HepG2 (cell line): ENCODE measurements at regions not wholly inside any gene's neighbourhood (a gene's known extent, or its start where the extent isn't known, plus 50 kb on each side); places are given as distances from the start of the nearest gene placed in this dataset.
A peak's percentile ranks its signal among the peaks of the same experiment; 100 is the strongest.

Source experiments
- AHDC1 ChIP-seq: sonication (generic); formaldehyde crosslinking; IDR thresholded peaks from 2 replicates; pipeline ENCODE4 v1.5.1; 2020; ENCODE audit warnings: mild to moderate bottlenecking, missing genetic modification reagents, borderline replicate concordance
- ARID5B ChIP-seq: IDR thresholded peaks from 2 replicates; pipeline ENCODE4 v1.4.0; 2020; ENCODE audit warnings: mild to moderate bottlenecking, missing genetic modification reagents
- CBX5 ChIP-seq: sonication (generic); formaldehyde crosslinking; IDR thresholded peaks from 2 replicates; pipeline ENCODE4 v1.4.0; 2020; ENCODE audit warnings: missing genetic modification reagents, borderline replicate concordance
- ESRRA ChIP-seq: sonication (generic); formaldehyde crosslinking; IDR thresholded peaks from 2 replicates; pipeline ENCODE4 v1.5.1; 2020; ENCODE audit warnings: mild to moderate bottlenecking, low read depth, missing genetic modification reagents
- FOXO4 ChIP-seq: sonication (generic); formaldehyde crosslinking; conservative IDR thresholded peaks from 2 replicates; pipeline ENCODE4 v1.8.1; 2023; ENCODE audit warnings: missing genetic modification reagents
- HNRNPLL ChIP-seq: fragments of 200-400 bp; formaldehyde crosslinking; IDR thresholded peaks from 2 replicates; pipeline ENCODE4 v1.6.1; 2017; ENCODE audit warnings: mild to moderate bottlenecking, low read depth, low read length; ENCODE audit not compliant: poor library complexity, severe bottlenecking
- IKZF5 ChIP-seq: IDR thresholded peaks from 2 replicates; pipeline ENCODE4 v1.6.1; 2018; ENCODE audit warnings: missing genetic modification reagents, mild to moderate bottlenecking, missing compliant biosample characterization
- LCORL ChIP-seq, 2 experiments: fragments of 450-650 bp in 1 of 2; sonication (generic) in 1 of 2; formaldehyde crosslinking in 1 of 2; IDR thresholded peaks; 2 replicates each; pipeline versions ENCODE4 v1.5.0 to v1.6.1; 2017 to 2020; ENCODE audit warnings: antibody characterized with exemption in 1 of 2, missing genetic modification reagents in 1 of 2
- MATR3 ChIP-seq: sonication (generic); formaldehyde crosslinking; IDR thresholded peaks from 2 replicates; pipeline ENCODE4 v1.4.0; 2020; ENCODE audit warnings: missing genetic modification reagents
- MBD4 ChIP-seq: IDR thresholded peaks from 2 replicates; pipeline ENCODE4 v1.6.1; 2012; ENCODE audit warnings: low read length, inconsistent platforms, borderline replicate concordance
- NR2F2 ChIP-seq: IDR thresholded peaks from 2 replicates; pipeline ENCODE4 v1.6.1; 2012; ENCODE audit warnings: low read depth, inconsistent platforms, borderline replicate concordance
- PHF8 ChIP-seq: sonication (generic); formaldehyde crosslinking; IDR thresholded peaks from 2 replicates; pipeline ENCODE4 v1.5.0; 2020; ENCODE audit warnings: missing genetic modification reagents
- SMYD3 ChIP-seq: sonication (generic); formaldehyde crosslinking; IDR thresholded peaks from 2 replicates; pipeline ENCODE4 v1.8.1; 2023; ENCODE audit warnings: mild to moderate bottlenecking, missing genetic modification reagents
- THAP8 ChIP-seq: sonication (generic); formaldehyde crosslinking; IDR thresholded peaks from 2 replicates; pipeline ENCODE4 v1.5.1; 2020; ENCODE audit warnings: missing genetic modification reagents, mild to moderate bottlenecking, borderline replicate concordance
- ZFY ChIP-seq: sonication (generic); formaldehyde crosslinking; IDR thresholded peaks from 2 replicates; pipeline ENCODE4 v1.4.0; 2020; ENCODE audit warnings: missing genetic modification reagents
- ZNF383 ChIP-seq: sonication (generic); formaldehyde crosslinking; IDR thresholded peaks from 2 replicates; pipeline ENCODE4 v1.4.0; 2020; ENCODE audit warnings: missing genetic modification reagents, mild to moderate bottlenecking, borderline replicate concordance
- ZNF558 ChIP-seq: sonication (generic); formaldehyde crosslinking; IDR thresholded peaks from 2 replicates; pipeline ENCODE4 v1.9.0; 2022; ENCODE audit warnings: mild to moderate bottlenecking, missing genetic modification reagents, borderline replicate concordance

- TF ChIP-seq AHDC1 (CRISPR knock-in tag) (peak; percentile 35; the same call in 1 of the 2 replicates), MBD4 (no peak), THAP8 (no peak), FOXO4 (CRISPR knock-in tag) (peak; percentile 84; the same call in 1 of the 2 replicates), ZFY (no peak), MATR3 (no peak), ZNF558 (CRISPR knock-in tag) (no peak), CBX5 (CRISPR knock-in tag) (no peak), NR2F2 (peak; percentile 89), ESRRA (CRISPR knock-in tag) (no peak), SMYD3 (CRISPR knock-in tag) (no peak), ARID5B (CRISPR knock-in tag) (peak; percentile 37; the same call in 1 of the 2 replicates), ZNF383 (CRISPR knock-in tag) (no peak), PHF8 (no peak), HNRNPLL (no peak), IKZF5 (CRISPR knock-in tag) (no peak), LCORL (IDR thresholded peaks at IDR 0.05) (0 out of 2 replicates have a peak, but pooled peaks have one; percentile 23), LCORL (CRISPR knock-in tag; IDR thresholded peaks at IDR 0.05) (peak; percentile 77)
Observed at GRCh38 chr2:138176862-138177439, 212.7 kb downstream of the HNMT start (continued).
